ENCODE measurements at regions not wholly inside any gene's neighbourhood (a gene's known extent, or its start where the extent isn't known, plus 50 kb on each side); places are given as distances from the start of the nearest gene placed in this dataset.

GRCh38 chr7:156090988-156091387 is 278.7 kb upstream of the SHH start:
- Histone ChIP-seq H2BK15ac (ENCODE audit: low read length) (no peak overlapping the region), H3K27ac (replicated peaks; ENCODE audit: low read length) (no peak overlapping the region), H3K4me3 (ENCODE audit: low read length in 2 of 2) (no peak overlapping the region), H3K79me1 (ENCODE audit: low read depth, low read length) (no peaks in the 10 kb centered on the region), H4K8ac (ENCODE audit: low read depth, low read length) (no peak overlapping the region), H3K9ac (ENCODE audit: low read depth, low read length, poor library complexity) (no peak overlapping the region), H4K91ac (ENCODE audit: low read depth, low read length, poor library complexity) (no peak overlapping the region), H3K4me2 (ENCODE audit: insufficient read depth, low read length, poor library complexity, severe bottlenecking) (no peak overlapping the region), H3K27me3 (ENCODE audit: control insufficient read depth in 3 of 3, insufficient read depth in 3 of 3, low read depth in 1 of 3, low read length in 3 of 3) (peaks cover 0 to 3% (median 0%) of the 10 kb centered on the region in 3 experiments), H3K4ac (ENCODE audit: low read length) (no peak overlapping the region), H3K9me3 (replicated peaks in 1 of 2; ENCODE audit: control insufficient read depth in 2 of 2, insufficient read depth in 1 of 2, low read depth in 1 of 2, low read length in 2 of 2) (no peaks in the 10 kb centered on the region), H3K36me3 (replicated peaks in 1 of 2; ENCODE audit: control insufficient read depth in 2 of 2, insufficient read depth in 2 of 2, low read length in 2 of 2) (no peaks in the 10 kb centered on the region), H3K4me1 (ENCODE audit: control insufficient read depth in 2 of 2, insufficient read depth in 1 of 2, low read depth in 1 of 2, low read length in 2 of 2) (peaks cover 0 to 2% of the 10 kb centered on the region in 2 donors), H2BK120ac (ENCODE audit: low read depth, low read length) (no peak overlapping the region), H3K23ac (ENCODE audit: low read depth, low read length, poor library complexity) (no peak overlapping the region), H2AK5ac (ENCODE audit: low read depth, low read length) (no peak overlapping the region), H3K18ac (ENCODE audit: low read length) (peak overlapping the region; percentile 76), H3K14ac (ENCODE audit: low read length) (peak overlapping the region; percentile 32), H2BK12ac (ENCODE audit: low read length) (no peak overlapping the region), H2BK5ac (ENCODE audit: low read length) (no peak overlapping the region), H2AFZ (ENCODE audit: low read length) (no peak overlapping the region)
- no peak for DNase-seq (ENCODE audit: low spot score)
- WGBS, 2 donors (ENCODE audit: extremely low coverage in 2 of 2, insufficient read length in 2 of 2, insufficient replicate concordance in 1 of 2): no CpG with 5 or more reads among the region's 6 CpGs

GRCh38 chr7:156089222-156089621 is 277.0 kb upstream of the SHH start:
- H4K8ac ChIP-seq (ENCODE audit: low read depth, low read length): no peak overlapping the region
- no peak overlapping the region for H2AFZ ChIP-seq (ENCODE audit: low read length)
- DNase-seq (ENCODE audit: low spot score): no peak
- no peak overlapping the region for H4K91ac ChIP-seq (ENCODE audit: low read depth, low read length, poor library complexity)
- H3K4me2 ChIP-seq (ENCODE audit: insufficient read depth, low read length, poor library complexity, severe bottlenecking): no peak overlapping the region
- H3K14ac ChIP-seq (ENCODE audit: low read length): no peak overlapping the region
- H3K4ac ChIP-seq (ENCODE audit: low read length): no peak overlapping the region
- no peak overlapping the region for H3K4me3 ChIP-seq (ENCODE audit: low read length in 2 of 2)
- H2BK120ac ChIP-seq (ENCODE audit: low read depth, low read length): no peak overlapping the region
- no peak overlapping the region for H3K23ac ChIP-seq (ENCODE audit: low read depth, low read length, poor library complexity)
- H2BK15ac ChIP-seq (ENCODE audit: low read length): no peak overlapping the region
- no peaks in the 10 kb centered on the region for H3K9me3 ChIP-seq (replicated peaks in 1 of 2; ENCODE audit: control insufficient read depth in 2 of 2, insufficient read depth in 1 of 2, low read depth in 1 of 2, low read length in 2 of 2)
- peaks cover 0 to 2% of the 10 kb centered on the region in 2 donors for H3K4me1 ChIP-seq (ENCODE audit: control insufficient read depth in 2 of 2, insufficient read depth in 1 of 2, low read depth in 1 of 2, low read length in 2 of 2)
- H2AK5ac ChIP-seq (ENCODE audit: low read depth, low read length): no peak overlapping the region
- no peak overlapping the region for H3K9ac ChIP-seq (ENCODE audit: low read depth, low read length, poor library complexity)
- no peak overlapping the region for H3K18ac ChIP-seq (ENCODE audit: low read length)
- no peak overlapping the region for H2BK12ac ChIP-seq (ENCODE audit: low read length)
- no peaks in the 10 kb centered on the region for H3K79me1 ChIP-seq (ENCODE audit: low read depth, low read length)
- no peak overlapping the region for H2BK5ac ChIP-seq (ENCODE audit: low read length)
- no peaks in the 10 kb centered on the region for H3K36me3 ChIP-seq (replicated peaks in 1 of 2; ENCODE audit: control insufficient read depth in 2 of 2, insufficient read depth in 2 of 2, low read length in 2 of 2)
- H3K27ac ChIP-seq (replicated peaks; ENCODE audit: low read length): no peak overlapping the region
- WGBS, 2 donors (ENCODE audit: extremely low coverage in 2 of 2, insufficient read length in 2 of 2, insufficient replicate concordance in 1 of 2): no CpG with 5 or more reads among the region's 11 CpGs
- H3K27me3 ChIP-seq (ENCODE audit: control insufficient read depth in 3 of 3, insufficient read depth in 3 of 3, low read depth in 1 of 3, low read length in 3 of 3): peaks cover 0 to 3% (median 0%) of the 10 kb centered on the region in 3 experiments

GRCh38 chr7:156088115-156088514 is 275.9 kb upstream of the SHH start:
- Histone ChIP-seq H3K27ac (replicated peaks; ENCODE audit: low read length) (no peak overlapping the region), H2BK15ac (ENCODE audit: low read length) (no peak overlapping the region), H2BK5ac (ENCODE audit: low read length) (no peak overlapping the region), H3K4me2 (ENCODE audit: insufficient read depth, low read length, poor library complexity, severe bottlenecking) (no peak overlapping the region), H3K9me3 (replicated peaks in 1 of 2; ENCODE audit: control insufficient read depth in 2 of 2, insufficient read depth in 1 of 2, low read depth in 1 of 2, low read length in 2 of 2) (no peaks in the 10 kb centered on the region), H4K8ac (ENCODE audit: low read depth, low read length) (no peak overlapping the region), H3K27me3 (ENCODE audit: control insufficient read depth in 3 of 3, insufficient read depth in 3 of 3, low read depth in 1 of 3, low read length in 3 of 3) (peaks cover 0 to 3% (median 0%) of the 10 kb centered on the region in 3 experiments), H3K4ac (ENCODE audit: low read length) (no peak overlapping the region), H3K4me3 (ENCODE audit: low read length in 2 of 2) (no peak overlapping the region), H3K4me1 (ENCODE audit: control insufficient read depth in 2 of 2, insufficient read depth in 1 of 2, low read depth in 1 of 2, low read length in 2 of 2) (peaks cover 0 to 2% of the 10 kb centered on the region in 2 donors), H3K36me3 (replicated peaks in 1 of 2; ENCODE audit: control insufficient read depth in 2 of 2, insufficient read depth in 2 of 2, low read length in 2 of 2) (no peaks in the 10 kb centered on the region), H3K18ac (ENCODE audit: low read length) (no peak overlapping the region), H2BK12ac (ENCODE audit: low read length) (no peak overlapping the region), H2AK5ac (ENCODE audit: low read depth, low read length) (no peak overlapping the region), H3K23ac (ENCODE audit: low read depth, low read length, poor library complexity) (no peak overlapping the region), H2AFZ (ENCODE audit: low read length) (no peak overlapping the region), H2BK120ac (ENCODE audit: low read depth, low read length) (no peak overlapping the region), H3K9ac (ENCODE audit: low read depth, low read length, poor library complexity) (no peak overlapping the region), H3K79me1 (ENCODE audit: low read depth, low read length) (no peaks in the 10 kb centered on the region), H4K91ac (ENCODE audit: low read depth, low read length, poor library complexity) (no peak overlapping the region), H3K14ac (ENCODE audit: low read length) (no peak overlapping the region)
- no peak for DNase-seq (ENCODE audit: low spot score)
- no CpG with 5 or more reads among the region's 1 CpG for WGBS, 2 donors (ENCODE audit: extremely low coverage in 2 of 2, insufficient read length in 2 of 2, insufficient replicate concordance in 1 of 2)

GRCh38 chr7:156082048-156083040 is 270.1 kb upstream of the SHH start:
- Histone ChIP-seq H3K27ac (replicated peaks; ENCODE audit: low read length) (no peak overlapping the region), H4K91ac (ENCODE audit: low read depth, low read length, poor library complexity) (no peak overlapping the region), H3K4ac (ENCODE audit: low read length) (no peak overlapping the region), H2BK120ac (ENCODE audit: low read depth, low read length) (no peak overlapping the region), H3K4me2 (ENCODE audit: insufficient read depth, low read length, poor library complexity, severe bottlenecking) (no peak overlapping the region), H2AFZ (ENCODE audit: low read length) (no peak overlapping the region), H4K8ac (ENCODE audit: low read depth, low read length) (no peak overlapping the region), H2BK5ac (ENCODE audit: low read length) (no peak overlapping the region), H3K9me3 (replicated peaks in 1 of 2; ENCODE audit: control insufficient read depth in 2 of 2, insufficient read depth in 1 of 2, low read depth in 1 of 2, low read length in 2 of 2) (no peaks in the 10 kb centered on the region), H3K27me3 (ENCODE audit: control insufficient read depth in 3 of 3, insufficient read depth in 3 of 3, low read depth in 1 of 3, low read length in 3 of 3) (peaks cover 0 to 10% (median 0%) of the 10 kb centered on the region in 3 experiments), H2AK5ac (ENCODE audit: low read depth, low read length) (no peak overlapping the region), H3K9ac (ENCODE audit: low read depth, low read length, poor library complexity) (no peak overlapping the region), H2BK15ac (ENCODE audit: low read length) (no peak overlapping the region), H2BK12ac (ENCODE audit: low read length) (no peak overlapping the region), H3K36me3 (replicated peaks in 1 of 2; ENCODE audit: control insufficient read depth in 2 of 2, insufficient read depth in 2 of 2, low read length in 2 of 2) (no peaks in the 10 kb centered on the region), H3K14ac (ENCODE audit: low read length) (no peak overlapping the region), H3K79me1 (ENCODE audit: low read depth, low read length) (no peaks in the 10 kb centered on the region), H3K23ac (ENCODE audit: low read depth, low read length, poor library complexity) (no peak overlapping the region), H3K4me3 (ENCODE audit: low read length in 2 of 2) (no peak overlapping the region), H3K18ac (ENCODE audit: low read length) (no peak overlapping the region), H3K4me1 (ENCODE audit: control insufficient read depth in 2 of 2, insufficient read depth in 1 of 2, low read depth in 1 of 2, low read length in 2 of 2) (no peaks in the 10 kb centered on the region)
- DNase-seq (ENCODE audit: low spot score): no peak
- no CpG with 5 or more reads among the region's 21 CpGs for WGBS, 2 donors (ENCODE audit: extremely low coverage in 2 of 2, insufficient read length in 2 of 2, insufficient replicate concordance in 1 of 2)
